ENCODE measurements at regions not wholly inside any gene's neighbourhood (a gene's known extent, or its start where the extent isn't known, plus 50 kb on each side); places are given as distances from the start of the nearest gene placed in this dataset.

DNA sequence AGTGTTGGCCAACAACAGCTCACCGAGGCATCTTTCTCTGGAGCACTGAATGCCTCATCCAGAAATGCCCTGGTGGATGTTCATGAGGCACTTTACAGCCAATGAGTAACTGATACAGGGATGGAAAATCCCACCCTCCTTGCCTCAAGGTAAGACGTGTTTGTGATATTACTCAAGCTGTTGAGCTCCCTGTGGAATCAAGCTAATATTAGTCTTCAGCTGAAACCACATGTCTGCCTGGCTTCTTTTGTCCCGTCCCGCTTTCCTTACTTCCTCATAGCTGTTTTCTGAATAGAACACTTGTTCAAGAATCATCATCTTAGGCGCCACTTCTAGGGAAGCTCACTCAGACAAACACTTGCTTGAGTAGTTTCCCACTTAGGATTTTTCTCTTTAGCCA lies 422.4 kb downstream of the INHBA start:
- DNase-seq (ENCODE audit: low spot score), result no peak
- no peak overlapping the region for H3K27ac ChIP-seq
- TF ChIP-seq, protein P1, sequence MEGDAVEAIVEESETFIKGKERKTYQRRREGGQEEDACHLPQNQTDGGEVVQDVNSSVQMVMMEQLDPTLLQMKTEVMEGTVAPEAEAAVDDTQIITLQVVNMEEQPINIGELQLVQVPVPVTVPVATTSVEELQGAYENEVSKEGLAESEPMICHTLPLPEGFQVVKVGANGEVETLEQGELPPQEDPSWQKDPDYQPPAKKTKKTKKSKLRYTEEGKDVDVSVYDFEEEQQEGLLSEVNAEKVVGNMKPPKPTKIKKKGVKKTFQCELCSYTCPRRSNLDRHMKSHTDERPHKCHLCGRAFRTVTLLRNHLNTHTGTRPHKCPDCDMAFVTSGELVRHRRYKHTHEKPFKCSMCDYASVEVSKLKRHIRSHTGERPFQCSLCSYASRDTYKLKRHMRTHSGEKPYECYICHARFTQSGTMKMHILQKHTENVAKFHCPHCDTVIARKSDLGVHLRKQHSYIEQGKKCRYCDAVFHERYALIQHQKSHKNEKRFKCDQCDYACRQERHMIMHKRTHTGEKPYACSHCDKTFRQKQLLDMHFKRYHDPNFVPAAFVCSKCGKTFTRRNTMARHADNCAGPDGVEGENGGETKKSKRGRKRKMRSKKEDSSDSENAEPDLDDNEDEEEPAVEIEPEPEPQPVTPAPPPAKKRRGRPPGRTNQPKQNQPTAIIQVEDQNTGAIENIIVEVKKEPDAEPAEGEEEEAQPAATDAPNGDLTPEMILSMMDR (IDR thresholded peaks at IDR 0.05), result no peak
- H3K9me3 ChIP-seq, result no peaks in the 10 kb centered on the region
- H3K27me3 ChIP-seq, result no peaks in the 10 kb centered on the region
- H3K4me1 ChIP-seq, result no peaks in the 10 kb centered on the region
- no peak overlapping the region for H3K4me3 ChIP-seq
- H3K36me3 ChIP-seq, result no peaks in the 10 kb centered on the region

DNA sequence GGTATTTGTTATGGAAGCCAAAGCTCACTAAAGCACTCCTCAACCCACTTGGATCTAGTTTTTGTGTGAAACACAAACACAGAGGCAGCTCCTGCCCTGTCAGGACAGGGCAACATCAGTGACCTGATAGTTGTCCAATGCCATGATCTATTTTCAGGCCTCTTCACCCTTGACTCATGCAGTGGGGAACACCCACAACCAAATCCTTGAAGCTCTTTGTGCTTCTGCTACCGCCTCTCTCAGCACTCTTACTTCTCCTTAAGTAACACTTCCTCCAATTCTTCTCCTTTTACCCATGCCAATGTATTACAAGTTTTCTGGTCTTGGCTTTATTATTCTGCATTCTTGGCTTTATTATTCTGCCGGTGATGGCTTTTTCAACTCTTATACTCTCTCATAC lies 425.3 kb downstream of the INHBA start:
- no peak overlapping the region for H3K4me3 ChIP-seq
- H3K9me3 ChIP-seq, result no peaks in the 10 kb centered on the region
- TF ChIP-seq, protein P1 (IDR thresholded peaks at IDR 0.05), result no peak
- no peak for DNase-seq (ENCODE audit: low spot score)
- H3K4me1 ChIP-seq, result no peaks in the 10 kb centered on the region
- H3K27ac ChIP-seq, result no peak overlapping the region
- H3K27me3 ChIP-seq, result no peaks in the 10 kb centered on the region
- H3K36me3 ChIP-seq, result no peaks in the 10 kb centered on the region

DNA sequence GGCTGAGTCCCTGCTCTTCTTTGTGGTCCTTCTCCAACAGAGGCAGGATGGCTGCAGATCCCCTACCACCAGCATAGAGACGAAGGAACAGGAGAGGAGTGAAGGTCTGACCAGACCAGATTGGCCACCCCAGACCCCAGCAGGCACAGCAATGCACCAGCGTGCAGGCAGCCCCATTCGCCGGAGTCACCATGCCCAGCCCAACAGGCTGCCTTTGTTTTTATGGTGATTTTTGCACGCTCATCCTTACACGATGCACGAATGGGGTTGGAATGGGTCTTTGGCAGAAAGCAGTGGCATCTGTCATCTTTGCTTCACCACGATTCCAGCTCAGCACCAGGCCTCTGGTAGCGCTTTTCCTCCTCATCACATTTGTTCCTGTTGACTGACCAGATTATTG lies 427.6 kb downstream of the INHBA start:
- DNase-seq (ENCODE audit: low spot score), result no peak
- H3K9me3 ChIP-seq, result no peaks in the 10 kb centered on the region

DNA sequence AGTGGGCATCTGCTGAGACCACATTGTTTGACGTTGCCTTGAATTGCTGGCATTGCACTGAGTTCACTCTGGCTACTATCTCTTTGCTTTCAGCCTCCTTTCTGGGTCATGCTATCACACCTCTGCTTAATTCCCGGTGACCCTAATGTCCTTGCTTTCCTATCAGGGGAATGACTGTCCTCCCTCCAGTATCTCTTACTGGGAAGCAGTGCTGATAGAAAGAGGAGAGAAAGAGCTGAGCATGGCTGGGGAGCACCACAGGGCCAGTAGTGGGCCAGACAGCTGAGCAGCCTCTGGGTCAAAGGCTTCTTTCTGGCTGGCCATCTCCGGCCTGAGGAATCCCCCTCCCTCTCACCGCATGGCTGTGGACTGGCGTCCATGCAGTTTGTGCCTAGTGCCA lies 428.7 kb downstream of the INHBA start:
- Histone ChIP-seq H3K4me1 (no peaks in the 10 kb centered on the region), H3K4me3 (no peak overlapping the region), H3K27me3 (no peaks in the 10 kb centered on the region), H3K9me3 (no peaks in the 10 kb centered on the region), H3K27ac (no peak overlapping the region), H3K36me3 (no peaks in the 10 kb centered on the region)
- no peak for DNase-seq (ENCODE audit: low spot score)
- TF ChIP-seq, protein P1 (IDR thresholded peaks at IDR 0.05), result no peak

More for the DNA sequence above, 427.6 kb downstream of the INHBA start:
- Histone ChIP-seq H3K36me3 (no peaks in the 10 kb centered on the region), H3K27ac (no peak overlapping the region), H3K4me1 (no peaks in the 10 kb centered on the region), H3K27me3 (no peaks in the 10 kb centered on the region), H3K4me3 (no peak overlapping the region)
- TF ChIP-seq, protein P1 (IDR thresholded peaks at IDR 0.05), result no peak

DNA sequence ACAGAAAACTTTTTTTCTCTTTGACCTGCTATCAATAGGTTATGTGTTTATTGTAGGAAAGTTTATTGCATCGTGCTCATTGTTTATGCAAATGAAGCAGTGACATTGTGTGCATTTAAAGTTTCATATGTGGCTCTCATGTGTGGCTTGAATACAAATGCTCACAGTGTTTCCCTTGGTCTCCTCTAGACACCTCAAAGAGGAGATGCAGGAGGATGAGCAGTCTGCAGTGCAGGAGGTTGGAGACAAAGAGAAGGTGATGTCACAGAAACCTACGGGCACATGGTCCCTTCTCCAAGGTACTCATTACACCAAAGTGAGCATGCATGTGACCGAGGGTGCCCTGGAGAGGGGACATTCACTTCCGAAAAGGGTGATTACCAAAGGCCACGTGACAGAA lies 430.2 kb downstream of the INHBA start:
- no peaks in the 10 kb centered on the region for H3K9me3 ChIP-seq
- no peak overlapping the region for H3K4me3 ChIP-seq
- H3K4me1 ChIP-seq, result no peaks in the 10 kb centered on the region

DNA sequence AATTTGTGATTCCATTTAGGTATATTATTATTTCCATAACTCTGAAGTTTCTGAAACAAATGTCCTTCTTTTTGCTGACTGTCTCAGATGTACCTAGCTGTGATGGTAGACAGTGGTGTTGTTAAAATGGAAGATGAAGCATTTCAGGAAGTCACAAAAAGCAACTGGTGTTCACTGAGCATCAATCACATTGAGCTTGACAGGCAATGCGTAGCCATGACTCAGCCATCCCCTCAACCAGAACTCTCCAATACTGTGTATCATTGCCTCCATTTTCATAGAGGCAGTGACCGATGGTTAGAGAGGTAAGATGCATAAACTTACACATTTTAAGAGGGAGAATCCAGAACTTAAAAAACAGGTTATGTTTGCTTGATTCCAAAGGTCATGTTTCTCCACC lies 434.0 kb downstream of the INHBA start:
- TF ChIP-seq, protein P1 (IDR thresholded peaks at IDR 0.05), result no peak

More for the DNA sequence above, 430.2 kb downstream of the INHBA start:
- DNase-seq (ENCODE audit: low spot score), result no peak
- Histone ChIP-seq H3K36me3 (no peaks in the 10 kb centered on the region), H3K27ac (no peak overlapping the region), H3K27me3 (no peaks in the 10 kb centered on the region)
- TF ChIP-seq, protein P1 (IDR thresholded peaks at IDR 0.05), result no peak

More for the DNA sequence above, 434.0 kb downstream of the INHBA start:
- Histone ChIP-seq H3K36me3 (no peaks in the 10 kb centered on the region), H3K27ac (no peak overlapping the region), H3K27me3 (no peaks in the 10 kb centered on the region), H3K9me3 (no peaks in the 10 kb centered on the region), H3K4me1 (no peaks in the 10 kb centered on the region), H3K4me3 (no peak overlapping the region)
- no peak for DNase-seq (ENCODE audit: low spot score)
